Fibroblast of villous mesenchyme (primary cell): ENCODE measurements at regions not wholly inside any gene's neighbourhood (a gene's known extent, or its start where the extent isn't known, plus 50 kb on each side); places are given as distances from the start of the nearest gene placed in this dataset.
"Not testable (repeated sequence)": the region's sequence is repeated elsewhere in the genome, so short reads cannot be mapped to it uniquely, and the experiment has no call there.

Source experiments
- DNase-seq: peaks from one replicate; pipeline ENCODE4 v3.0.0-alpha.2; 2010; ENCODE audit warnings: low read depth
- H3K4me3 ChIP-seq: 2 replicates; pipeline ENCODE4 v1.5.1; 2011; ENCODE audit warnings: low read depth, mild to moderate bottlenecking, low read length
- CTCF ChIP-seq: IDR thresholded peaks from 2 replicates; pipeline ENCODE4 v1.5.1; 2012; ENCODE audit warnings: low read depth, mild to moderate bottlenecking, low read length; ENCODE audit not compliant: insufficient read depth

GRCh38 chr3:26498271-26498670, 124.3 kb upstream of the LRRC3B start:
- no peak for TF ChIP-seq CTCF
- DNase-seq = no peak
- no peak overlapping the region for H3K4me3 ChIP-seq

- no peak for TF ChIP-seq CTCF
- H3K4me3 ChIP-seq = no peak overlapping the region
- DNase-seq = no peak
Measured at GRCh38 chr3:26505399-26505798, 117.2 kb upstream of the LRRC3B start.

- H3K4me3 ChIP-seq, DNase-seq: not testable (repeated sequence)
Measured at GRCh38 chr3:26514445-26515029, 108.0 kb upstream of the LRRC3B start.

GRCh38 chr3:26515351-26515750, 107.2 kb upstream of the LRRC3B start:
- H3K4me3 ChIP-seq = no peak overlapping the region

GRCh38 chr3:26521261-26521660, 101.3 kb upstream of the LRRC3B start:
- no peak for TF ChIP-seq CTCF
- H3K4me3 ChIP-seq = no peak overlapping the region
- DNase-seq = no peak

More at GRCh38 chr3:26515351-26515750, 107.2 kb upstream of the LRRC3B start:
- TF ChIP-seq CTCF = no peak
- DNase-seq = no peak

GRCh38 chr3:26522919-26523318, 99.7 kb upstream of the LRRC3B start:
- no peak for TF ChIP-seq CTCF
- DNase-seq = no peak
- H3K4me3 ChIP-seq = no peak overlapping the region

GRCh38 chr3:26525013-26525412, 97.6 kb upstream of the LRRC3B start:
- H3K4me3 ChIP-seq = no peak overlapping the region
- no peak for DNase-seq
- no peak for TF ChIP-seq CTCF
